Uterus (tissue), 3 donors: ENCODE measurements at regions not wholly inside any gene's neighbourhood (a gene's known extent, or its start where the extent isn't known, plus 50 kb on each side); places are given as distances from the start of the nearest gene placed in this dataset.
"Not testable (repeated sequence)": the region's sequence is repeated elsewhere in the genome, so short reads cannot be mapped to it uniquely, and the experiment has no call there.

Experiments
- DNase-seq, 2 donors: peaks; one replicate each; pipeline ENCODE4 v3.0.0-alpha.2; 2019 to 2020
- H3K27ac ChIP-seq, 2 donors: fragments of 200-600 bp; sonication (generic); 1 replicate in 1 of 2; 2 replicates in 1 of 2; pipeline ENCODE4 v1.5.1; 2016 to 2018
- H3K27me3 ChIP-seq, 2 donors: fragments of 200-600 bp; sonication (generic); one replicate each; pipeline ENCODE4 v1.5.1; 2018 to 2019; ENCODE audit warnings: control low read depth in 1 of 2
- H3K36me3 ChIP-seq, 2 donors: fragments of 200-600 bp; sonication (generic); one replicate each; pipeline ENCODE4 v1.5.1; 2019; ENCODE audit warnings: control low read depth in 1 of 2
- H3K4me1 ChIP-seq, 2 donors: fragments of 200-600 bp; sonication (generic); one replicate each; pipeline ENCODE4 v1.5.1; 2018 to 2019; ENCODE audit warnings: control low read depth in 1 of 2
- H3K4me3 ChIP-seq, 2 donors: fragments of 200-600 bp; sonication (generic); 1 replicate in 1 of 2; 2 replicates in 1 of 2; pipeline ENCODE4 v1.5.1; 2018 to 2019; ENCODE audit warnings: mild to moderate bottlenecking in 1 of 2
- H3K9me3 ChIP-seq, 2 donors: fragments of 200-600 bp; sonication (generic); one replicate each; pipeline ENCODE4 v1.5.1; 2019; ENCODE audit warnings: control low read depth in 1 of 2
- POLR2A ChIP-seq, 2 donors: fragments of 450-650 bp; IDR thresholded peaks; one replicate each; pipeline ENCODE4 v1.6.1; 2016; ENCODE audit warnings: antibody characterized with exemption in 2 of 2, mild to moderate bottlenecking in 1 of 2, moderate library complexity in 1 of 2
- intact Hi-C: fragments of 100-400 bp; cut with DNase I; formaldehyde crosslinking; loops from one replicate; pipeline ENCODE4 v1.15.1; 2023; ENCODE audit warnings: low total_unique reads
- TF ChIP-seq, protein P1 (sequence below), 4 experiments: fragments of 200-600 bp in 2 of 4; fragments of 450-650 bp in 2 of 4; sonication (generic) in 2 of 4; IDR thresholded peaks; one replicate each; pipeline ENCODE4 v1.5.1; 2016 to 2019; ENCODE audit warnings: antibody characterized with exemption in 4 of 4, mild to moderate bottlenecking in 2 of 4, moderate library complexity in 1 of 4
- donor health status: DM: yes; HTN: yes; CAD: no.

GRCh38 chr6:11460837-11461661 is 76.5 kb upstream of the TMEM170B start:
- intact Hi-C loops = no loop called here
- TF ChIP-seq, protein P1, sequence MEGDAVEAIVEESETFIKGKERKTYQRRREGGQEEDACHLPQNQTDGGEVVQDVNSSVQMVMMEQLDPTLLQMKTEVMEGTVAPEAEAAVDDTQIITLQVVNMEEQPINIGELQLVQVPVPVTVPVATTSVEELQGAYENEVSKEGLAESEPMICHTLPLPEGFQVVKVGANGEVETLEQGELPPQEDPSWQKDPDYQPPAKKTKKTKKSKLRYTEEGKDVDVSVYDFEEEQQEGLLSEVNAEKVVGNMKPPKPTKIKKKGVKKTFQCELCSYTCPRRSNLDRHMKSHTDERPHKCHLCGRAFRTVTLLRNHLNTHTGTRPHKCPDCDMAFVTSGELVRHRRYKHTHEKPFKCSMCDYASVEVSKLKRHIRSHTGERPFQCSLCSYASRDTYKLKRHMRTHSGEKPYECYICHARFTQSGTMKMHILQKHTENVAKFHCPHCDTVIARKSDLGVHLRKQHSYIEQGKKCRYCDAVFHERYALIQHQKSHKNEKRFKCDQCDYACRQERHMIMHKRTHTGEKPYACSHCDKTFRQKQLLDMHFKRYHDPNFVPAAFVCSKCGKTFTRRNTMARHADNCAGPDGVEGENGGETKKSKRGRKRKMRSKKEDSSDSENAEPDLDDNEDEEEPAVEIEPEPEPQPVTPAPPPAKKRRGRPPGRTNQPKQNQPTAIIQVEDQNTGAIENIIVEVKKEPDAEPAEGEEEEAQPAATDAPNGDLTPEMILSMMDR (IDR thresholded peaks at IDR 0.05) = no peak
- no peak for TF ChIP-seq POLR2A (IDR thresholded peaks at IDR 0.05)

DNA sequence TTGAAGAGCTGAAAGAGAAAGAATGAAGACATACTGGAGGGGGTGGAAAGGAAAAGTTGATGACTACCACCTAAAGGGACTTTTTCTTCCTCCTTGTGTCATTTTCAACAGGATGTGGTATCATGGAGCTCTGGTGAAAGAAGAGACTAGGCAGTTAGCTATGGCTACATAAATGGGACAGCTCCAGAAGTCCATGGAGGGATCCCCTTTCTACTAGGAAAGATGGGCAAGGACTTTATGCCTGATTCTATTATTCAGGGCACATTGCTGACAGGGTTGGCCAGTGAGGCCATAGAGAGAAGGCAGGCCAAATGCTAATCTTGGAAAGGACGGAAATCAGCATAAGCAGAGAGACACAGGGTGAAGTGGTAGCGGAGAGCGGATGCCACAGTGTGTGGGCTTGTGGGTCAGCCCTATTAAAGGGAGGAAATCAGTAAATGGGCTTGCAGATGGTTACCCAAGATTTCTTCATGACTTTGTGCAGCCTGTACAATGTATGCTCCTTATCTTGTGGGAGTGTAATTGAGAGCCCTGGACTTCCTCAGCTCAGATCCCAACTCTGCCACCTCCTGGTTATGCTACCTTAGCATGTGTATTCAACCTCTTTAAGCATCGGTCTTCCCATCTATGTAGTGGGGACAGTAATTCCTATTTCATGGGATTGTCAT is 77.4 kb upstream of the TMEM170B start:
- Histone ChIP-seq H3K9me3 (no peaks in the 10 kb centered on the region), H3K4me1 (no peaks in the 10 kb centered on the region), H3K27ac (no peak overlapping the region), H3K4me3 (no peak overlapping the region), H3K36me3 (no peaks in the 10 kb centered on the region), H3K27me3 (no peaks in the 10 kb centered on the region)
- intact Hi-C loops = no loop called here
- TF ChIP-seq POLR2A (IDR thresholded peaks at IDR 0.05) = no peak
- TF ChIP-seq, protein P1 (IDR thresholded peaks at IDR 0.05) = no peak
- no peak for DNase-seq

More at GRCh38 chr6:11460837-11461661, 76.5 kb upstream of the TMEM170B start:
- no peak for DNase-seq
- Histone ChIP-seq H3K27ac (no peak overlapping the region), H3K36me3 (no peaks in the 10 kb centered on the region), H3K9me3 (no peaks in the 10 kb centered on the region), H3K4me1 (no peaks in the 10 kb centered on the region), H3K4me3 (no peak overlapping the region), H3K27me3 (no peaks in the 10 kb centered on the region)

- no peak overlapping the region for H3K4me3 ChIP-seq
- H3K27ac ChIP-seq = no peak overlapping the region
- H3K4me1 ChIP-seq = no peaks in the 10 kb centered on the region
- no peak for DNase-seq
- no peaks in the 10 kb centered on the region for H3K9me3 ChIP-seq
- H3K36me3 ChIP-seq = no peaks in the 10 kb centered on the region
- H3K27me3 ChIP-seq = no peaks in the 10 kb centered on the region
- intact Hi-C loops = no loop called here
- no peak for TF ChIP-seq POLR2A (IDR thresholded peaks at IDR 0.05)
- TF ChIP-seq, protein P1 (IDR thresholded peaks at IDR 0.05) = no peak
Measured at GRCh38 chr6:11459079-11459610, 78.4 kb upstream of the TMEM170B start.

- TF ChIP-seq, protein P1 (IDR thresholded peaks at IDR 0.05) = no peak
- TF ChIP-seq POLR2A (IDR thresholded peaks at IDR 0.05) = no peak
- H3K27me3 ChIP-seq = no peaks in the 10 kb centered on the region
Measured at GRCh38 chr6:11458509-11458908, 79.0 kb upstream of the TMEM170B start.

GRCh38 chr6:11457422-11457821 is 80.1 kb upstream of the TMEM170B start:
- H3K9me3 ChIP-seq, H3K4me3 ChIP-seq, DNase-seq, H3K36me3 ChIP-seq, H3K27me3 ChIP-seq, intact Hi-C loops, H3K27ac ChIP-seq, H3K4me1 ChIP-seq: not testable (repeated sequence)

More at GRCh38 chr6:11458509-11458908, 79.0 kb upstream of the TMEM170B start:
- H3K36me3 ChIP-seq = no peaks in the 10 kb centered on the region
- intact Hi-C loops = no loop called here
- no peaks in the 10 kb centered on the region for H3K9me3 ChIP-seq
- no peak overlapping the region for H3K27ac ChIP-seq
- H3K4me1 ChIP-seq = no peaks in the 10 kb centered on the region
- DNase-seq = no peak
- H3K4me3 ChIP-seq = no peak overlapping the region

- H3K4me1 ChIP-seq, H3K27ac ChIP-seq: not testable (repeated sequence)
Measured at GRCh38 chr6:11452106-11452505, 85.4 kb upstream of the TMEM170B start.

More at GRCh38 chr6:11452106-11452505, 85.4 kb upstream of the TMEM170B start:
- H3K36me3 ChIP-seq, H3K4me3 ChIP-seq, intact Hi-C loops, DNase-seq, H3K27me3 ChIP-seq, H3K9me3 ChIP-seq: not testable (repeated sequence)
